Endodermal cell (in vitro differentiated cells): ENCODE measurements at regions not wholly inside any gene's neighbourhood (a gene's known extent, or its start where the extent isn't known, plus 50 kb on each side); places are given as distances from the start of the nearest gene placed in this dataset.

ENCODE experiments used
- DNase-seq: peaks from one replicate; pipeline ENCODE4 v3.0.0-alpha.2; 2017
- H3K27ac ChIP-seq: 2 replicates; pipeline ENCODE4 v1.5.1; 2013; ENCODE audit warnings: mild to moderate bottlenecking, low read depth, low read length, moderate library complexity
- H3K27me3 ChIP-seq: 2 replicates; pipeline ENCODE4 v1.6.1; 2013; ENCODE audit warnings: mild to moderate bottlenecking, low read length, moderate library complexity; ENCODE audit not compliant: insufficient read depth, control insufficient read depth, poor library complexity, severe bottlenecking
- H3K36me3 ChIP-seq: 2 replicates; pipeline ENCODE4 v1.7.0; 2013; ENCODE audit warnings: mild to moderate bottlenecking, low read length, moderate library complexity; ENCODE audit not compliant: control insufficient read depth, insufficient read depth
- H3K4me1 ChIP-seq: one replicate; pipeline ENCODE4 v1.7.0; 2013; ENCODE audit warnings: low read length; ENCODE audit not compliant: control insufficient read depth, insufficient read depth
- H3K4me3 ChIP-seq: 2 replicates; pipeline ENCODE4 v1.5.1; 2013; ENCODE audit warnings: mild to moderate bottlenecking, low read length, moderate library complexity
- H3K9ac ChIP-seq: 2 replicates; pipeline ENCODE4 v1.6.1; 2013; ENCODE audit warnings: mild to moderate bottlenecking, low read length, moderate library complexity; ENCODE audit not compliant: poor library complexity, severe bottlenecking; ENCODE audit errors: extremely low read depth
- H3K9me3 ChIP-seq: 2 replicates; pipeline ENCODE4 v1.6.1; 2013; ENCODE audit warnings: mild to moderate bottlenecking, low read length, moderate library complexity; ENCODE audit not compliant: control insufficient read depth
- H3K27ac Mint-ChIP-seq: 2 replicates; pipeline ENCODE4 v1.8.0; 2020; ENCODE audit warnings: mixed read lengths
- H3K27me3 Mint-ChIP-seq: 2 replicates; pipeline ENCODE4 v1.8.0; 2021; ENCODE audit warnings: mild to moderate bottlenecking, mixed read lengths; ENCODE audit not compliant: insufficient read depth
- H3K36me3 Mint-ChIP-seq: 2 replicates; pipeline ENCODE4 v1.8.0; 2020; ENCODE audit warnings: low read depth, mixed read lengths
- H3K4me1 Mint-ChIP-seq: 2 replicates; pipeline ENCODE4 v1.8.0; 2020; ENCODE audit warnings: mixed read lengths
- H3K4me3 Mint-ChIP-seq: 2 replicates; pipeline ENCODE4 v1.8.0; 2020; ENCODE audit warnings: mild to moderate bottlenecking, moderate library complexity, mixed read lengths
- H3K9me3 Mint-ChIP-seq: 2 replicates; pipeline ENCODE4 v1.8.0; 2020; ENCODE audit warnings: mild to moderate bottlenecking, mixed read lengths
- WGBS, 2 experiments: methylation state at CpG; one replicate each; pipeline versions ENCODE4 v1.1.5 to v1.1.7; 2013; ENCODE audit warnings: missing lambda C conversion rate in 2 of 2, mixed read lengths in 1 of 2; ENCODE audit not compliant: insufficient coverage in 1 of 2, insufficient read length in 1 of 2; 5-methylcytosine and 5-hydroxymethylcytosine counted together
- TF ChIP-seq, protein P1 (sequence below): fragments of 200-600 bp; sonication (generic); conservative IDR thresholded peaks from 2 replicates; pipeline ENCODE4 v1.5.0; 2021; ENCODE audit warnings: antibody characterized with exemption, mild to moderate bottlenecking

DNA sequence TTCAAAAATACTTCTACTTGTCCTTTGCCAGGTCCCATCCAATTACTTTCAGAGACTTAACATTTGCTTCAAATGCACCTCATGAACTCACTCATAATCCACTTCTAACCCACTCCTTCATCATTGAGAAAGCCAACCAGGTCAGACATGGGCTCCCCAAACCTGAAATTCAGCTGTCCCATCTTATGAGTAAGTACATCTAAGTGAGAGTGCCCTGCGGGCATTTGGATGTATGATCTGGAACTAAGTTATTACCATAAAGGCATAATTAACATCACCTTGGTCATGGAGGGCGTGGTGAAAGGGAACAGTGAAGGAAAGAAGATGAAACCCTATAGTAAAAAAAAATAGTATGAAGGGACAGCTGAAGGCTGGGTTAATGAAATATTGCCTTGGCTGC, 896.8 kb downstream of the C6orf118 start:
- no peaks in the 10 kb centered on the region for H3K9me3 Mint-ChIP-seq
- no peak overlapping the region for H3K4me3 Mint-ChIP-seq
- H3K27ac Mint-ChIP-seq = no peak overlapping the region
- no peaks in the 10 kb centered on the region for H3K4me1 ChIP-seq
- no peak overlapping the region for H3K9ac ChIP-seq
- WGBS, 2 experiments = 66% methylated on average over 2 of the region's 2 CpGs; no CpG with 5 or more reads in 1 of the 2 experiments
- no peaks in the 10 kb centered on the region for H3K4me1 Mint-ChIP-seq
- no peaks in the 10 kb centered on the region for H3K36me3 Mint-ChIP-seq
- H3K27ac ChIP-seq = no peak overlapping the region
- no peak for DNase-seq
- H3K27me3 ChIP-seq = no peaks in the 10 kb centered on the region
- no peaks in the 10 kb centered on the region for H3K9me3 ChIP-seq
- H3K4me3 ChIP-seq = no peak overlapping the region
- H3K27me3 Mint-ChIP-seq = no peaks in the 10 kb centered on the region
- TF ChIP-seq, protein P1, sequence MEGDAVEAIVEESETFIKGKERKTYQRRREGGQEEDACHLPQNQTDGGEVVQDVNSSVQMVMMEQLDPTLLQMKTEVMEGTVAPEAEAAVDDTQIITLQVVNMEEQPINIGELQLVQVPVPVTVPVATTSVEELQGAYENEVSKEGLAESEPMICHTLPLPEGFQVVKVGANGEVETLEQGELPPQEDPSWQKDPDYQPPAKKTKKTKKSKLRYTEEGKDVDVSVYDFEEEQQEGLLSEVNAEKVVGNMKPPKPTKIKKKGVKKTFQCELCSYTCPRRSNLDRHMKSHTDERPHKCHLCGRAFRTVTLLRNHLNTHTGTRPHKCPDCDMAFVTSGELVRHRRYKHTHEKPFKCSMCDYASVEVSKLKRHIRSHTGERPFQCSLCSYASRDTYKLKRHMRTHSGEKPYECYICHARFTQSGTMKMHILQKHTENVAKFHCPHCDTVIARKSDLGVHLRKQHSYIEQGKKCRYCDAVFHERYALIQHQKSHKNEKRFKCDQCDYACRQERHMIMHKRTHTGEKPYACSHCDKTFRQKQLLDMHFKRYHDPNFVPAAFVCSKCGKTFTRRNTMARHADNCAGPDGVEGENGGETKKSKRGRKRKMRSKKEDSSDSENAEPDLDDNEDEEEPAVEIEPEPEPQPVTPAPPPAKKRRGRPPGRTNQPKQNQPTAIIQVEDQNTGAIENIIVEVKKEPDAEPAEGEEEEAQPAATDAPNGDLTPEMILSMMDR = no peak
- H3K36me3 ChIP-seq = no peaks in the 10 kb centered on the region

DNA sequence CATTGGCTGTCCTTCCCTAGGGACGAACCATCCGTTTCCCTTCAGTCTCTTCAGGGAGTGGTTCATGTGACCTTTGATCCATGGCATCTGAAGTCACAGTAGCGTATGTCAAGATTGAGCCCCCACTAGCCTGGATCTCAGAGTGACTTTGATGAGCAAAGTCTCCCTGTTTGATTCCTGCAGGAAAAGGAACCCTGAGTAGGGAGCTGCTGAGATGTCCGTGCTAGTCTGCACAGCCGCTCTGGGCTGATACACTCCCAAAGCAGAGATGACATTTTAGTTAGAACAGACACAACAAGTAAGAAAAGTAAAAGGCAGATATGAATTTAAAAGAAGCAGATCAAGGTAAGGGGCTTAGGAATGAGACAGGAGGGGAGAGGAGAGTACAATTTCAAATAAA, 899.4 kb downstream of the C6orf118 start:
- no peaks in the 10 kb centered on the region for H3K9me3 ChIP-seq
- no peak overlapping the region for H3K4me3 ChIP-seq
- TF ChIP-seq, protein P1 = no peak
- H3K9ac ChIP-seq = no peak overlapping the region
- no peaks in the 10 kb centered on the region for H3K4me1 ChIP-seq
- Mint-ChIP-seq H3K36me3 (no peaks in the 10 kb centered on the region), H3K27me3 (no peaks in the 10 kb centered on the region), H3K4me3 (no peak overlapping the region), H3K27ac (no peak overlapping the region), H3K9me3 (no peaks in the 10 kb centered on the region), H3K4me1 (no peaks in the 10 kb centered on the region)
- no peak overlapping the region for H3K27ac ChIP-seq
- no peaks in the 10 kb centered on the region for H3K27me3 ChIP-seq
- H3K36me3 ChIP-seq = no peaks in the 10 kb centered on the region
- 92 to 100% methylated on average over 1 to 5 of the region's 5 CpGs for WGBS, 2 experiments
- no peak for DNase-seq

DNA sequence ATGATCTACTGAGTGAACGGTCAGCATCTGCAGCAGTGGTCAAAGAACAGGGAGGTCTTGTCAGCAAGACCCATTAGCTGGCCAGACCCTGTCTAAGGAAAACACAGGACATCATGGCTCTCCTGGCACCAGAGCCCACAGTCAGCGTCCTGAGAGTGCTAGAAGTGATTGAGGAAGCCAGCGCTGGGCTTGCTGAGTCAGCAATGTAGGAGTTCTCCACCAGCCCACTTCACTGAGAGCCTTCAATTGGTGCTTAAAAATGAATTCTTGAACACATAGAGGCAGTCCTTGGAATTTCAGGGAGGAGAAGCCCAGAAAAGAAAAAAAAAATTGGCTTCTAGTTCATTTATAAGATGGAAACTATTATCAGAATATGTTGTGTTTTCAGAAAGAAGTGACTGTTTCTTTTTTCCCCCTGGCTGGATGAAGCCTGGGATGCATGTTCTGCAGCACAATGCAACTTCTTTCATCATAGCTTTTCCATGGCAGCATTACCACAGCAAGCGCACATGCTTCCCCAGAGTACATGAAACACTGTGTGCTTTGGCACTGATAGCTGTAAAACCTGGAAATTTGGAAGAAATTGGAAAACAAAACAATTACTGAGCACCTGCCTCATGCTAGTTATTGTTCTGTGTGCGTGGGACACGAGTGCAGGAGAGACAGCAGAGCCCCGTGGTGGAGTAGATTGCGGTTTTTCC, 899.9 kb downstream of the C6orf118 start:
- no peaks in the 10 kb centered on the region for H3K36me3 Mint-ChIP-seq
- Histone ChIP-seq H3K4me1 (no peaks in the 10 kb centered on the region), H3K27ac (no peak overlapping the region), H3K9me3 (no peaks in the 10 kb centered on the region), H3K27me3 (no peaks in the 10 kb centered on the region), H3K4me3 (no peak overlapping the region), H3K36me3 (no peaks in the 10 kb centered on the region), H3K9ac (no peak overlapping the region)
- H3K27me3 Mint-ChIP-seq = no peaks in the 10 kb centered on the region
- H3K9me3 Mint-ChIP-seq = no peaks in the 10 kb centered on the region
- 93 to 100% methylated on average over 5 to 8 of the region's 8 CpGs for WGBS, 2 experiments
- H3K27ac Mint-ChIP-seq = no peak overlapping the region
- TF ChIP-seq, protein P1 = no peak
- H3K4me1 Mint-ChIP-seq = no peaks in the 10 kb centered on the region
- no peak for DNase-seq
- no peak overlapping the region for H3K4me3 Mint-ChIP-seq
